ENCODE measurements at regions not wholly inside any gene's neighbourhood (a gene's known extent, or its start where the extent isn't known, plus 50 kb on each side); places are given as distances from the start of the nearest gene placed in this dataset.
A peak's percentile ranks its signal among the peaks of the same experiment; 100 is the strongest.

- no peak for DNase-seq
Observed at GRCh38 chrX:10749113-10749512, 128.7 kb upstream of the MID1 start.

DNA sequence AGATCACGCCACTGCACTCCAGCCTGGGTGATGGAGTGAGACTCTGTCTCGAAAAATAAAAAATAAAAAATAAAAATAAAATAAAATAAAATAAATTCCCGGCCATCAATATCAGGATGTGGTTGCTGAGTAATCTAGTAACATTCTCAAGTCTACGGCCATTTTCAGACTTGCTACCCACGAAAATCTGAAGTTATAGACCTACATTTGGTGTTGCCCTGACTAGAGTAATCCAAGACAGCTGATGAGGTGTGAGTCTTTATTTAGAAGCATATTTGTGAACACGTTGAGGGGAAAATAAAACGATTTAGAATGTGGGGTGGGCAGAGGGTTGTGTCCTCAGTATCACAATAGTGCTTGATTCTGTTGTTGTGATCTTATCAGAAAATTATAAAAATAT, 130.2 kb upstream of the MID1 start:
- DNase-seq = no peak

DNA sequence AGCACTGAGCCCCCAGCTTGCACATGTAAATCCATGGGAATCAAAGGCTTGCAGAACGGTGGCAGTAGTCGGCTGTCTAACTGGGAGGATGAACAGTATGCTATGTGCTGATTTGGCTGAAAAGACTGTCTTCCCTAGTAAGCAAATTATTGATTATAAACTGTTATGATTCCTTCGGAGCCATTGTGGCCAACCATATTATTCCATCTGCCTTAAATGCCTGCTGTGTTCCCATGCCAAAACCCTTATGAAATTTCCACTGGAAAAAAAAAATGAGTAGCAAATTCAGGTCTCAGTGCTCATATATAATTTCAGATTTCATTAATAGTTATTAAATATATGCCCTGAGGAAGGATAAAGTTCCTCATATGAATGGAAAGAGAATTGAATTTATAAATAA, 132.7 kb upstream of the MID1 start:
- no peak for DNase-seq

- no peak for DNase-seq
Observed at GRCh38 chrX:10754445-10754844, 134.1 kb upstream of the MID1 start.

- no peak for DNase-seq
Observed at GRCh38 chrX:10755439-10756334, 135.3 kb upstream of the MID1 start.

- no peak for DNase-seq
Observed at GRCh38 chrX:10756441-10756840, 136.1 kb upstream of the MID1 start.

DNA sequence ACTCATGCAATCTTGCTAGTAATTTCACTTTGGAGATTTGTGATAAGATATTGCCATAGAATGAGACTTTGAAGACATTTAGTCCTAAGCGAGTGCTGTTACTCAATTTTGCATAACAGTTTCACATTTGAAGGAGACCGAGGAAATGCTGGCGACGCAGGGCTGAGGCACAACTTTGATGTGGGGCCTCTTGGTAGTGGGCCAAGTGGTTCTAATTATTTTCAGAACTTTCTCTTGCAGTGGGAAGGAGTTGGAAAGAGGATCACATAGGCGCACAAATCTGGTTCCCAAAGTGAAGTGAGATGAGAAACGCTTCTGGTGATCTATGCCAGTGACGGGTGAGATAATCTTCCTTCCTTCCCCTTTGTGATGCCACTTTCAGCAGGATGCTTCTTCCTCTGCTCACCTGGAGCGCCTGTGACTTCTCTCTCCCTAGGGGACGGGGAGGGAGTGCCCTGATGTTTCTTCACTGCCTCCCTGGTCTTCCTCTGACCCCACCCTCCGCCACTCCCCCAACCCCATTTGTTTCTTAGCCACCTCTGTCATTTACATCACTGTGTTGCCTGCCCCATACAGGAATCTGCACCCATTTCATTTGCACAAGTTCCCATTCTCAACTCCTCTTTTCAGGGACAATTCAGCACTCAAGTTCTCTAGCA, 138.9 kb upstream of the MID1 start:
- DNase-seq = no peak

DNA sequence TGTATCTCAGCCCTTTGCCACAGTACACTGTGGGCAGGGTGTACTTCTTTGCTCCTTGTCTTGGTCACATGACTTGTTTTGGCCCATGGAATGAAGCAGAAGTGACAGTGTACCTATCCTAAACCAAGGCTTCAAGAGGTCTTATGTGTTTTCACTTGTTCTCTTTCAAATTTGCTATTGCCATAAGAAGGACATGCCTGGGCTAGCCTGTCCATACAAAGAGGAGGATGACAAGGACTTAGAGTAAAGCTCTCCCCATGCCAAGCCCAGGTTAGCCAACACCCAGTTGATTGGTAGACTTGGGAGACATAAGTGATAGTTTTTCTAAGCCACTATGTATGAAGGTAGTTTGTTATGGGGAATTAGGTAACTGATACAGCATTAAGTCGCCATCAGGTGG, 141.1 kb upstream of the MID1 start:
- DNase-seq = no peak

- DNase-seq = peak in 1 of 14 donors; percentile 2
Observed at GRCh38 chrX:10769195-10769594, 148.8 kb upstream of the MID1 start.

- peak in 1 of 14 donors; percentile 0 for DNase-seq
Observed at GRCh38 chrX:10769696-10770619, 149.6 kb upstream of the MID1 start.

- no peak for DNase-seq
Observed at GRCh38 chrX:10773318-10773717, 152.9 kb upstream of the MID1 start.

DNA sequence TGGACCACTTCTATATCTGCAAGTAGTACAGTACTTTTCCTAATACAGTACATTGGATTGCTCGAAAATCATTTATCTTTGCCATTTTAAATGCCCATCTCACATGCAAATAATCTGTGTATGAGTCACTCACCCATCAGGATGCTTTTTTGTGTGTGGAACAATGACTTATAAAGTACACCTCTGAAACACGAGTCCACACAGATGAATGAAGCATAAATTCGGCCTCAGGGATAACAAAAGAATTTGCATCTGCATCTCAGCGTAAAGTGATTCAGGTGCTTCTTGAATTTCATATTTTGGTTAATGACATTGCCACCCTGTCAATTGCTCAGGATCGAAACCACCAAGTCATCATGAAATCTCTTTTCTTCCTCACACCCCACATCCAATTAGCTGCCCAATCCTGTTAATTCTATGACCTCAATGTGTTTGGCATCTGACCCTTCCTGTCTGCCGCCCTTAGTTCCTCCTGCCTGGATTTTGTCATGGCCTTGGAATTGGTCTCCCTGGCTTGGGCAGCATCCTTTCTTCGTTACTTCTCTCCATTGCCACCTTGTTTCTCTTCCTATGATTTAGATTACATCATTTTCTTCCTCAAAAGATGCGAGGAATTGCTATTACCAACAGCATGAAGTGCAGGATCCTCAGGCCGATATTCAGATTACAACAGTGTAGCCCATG, 161.6 kb upstream of the MID1 start:
- no peak for DNase-seq

DNA sequence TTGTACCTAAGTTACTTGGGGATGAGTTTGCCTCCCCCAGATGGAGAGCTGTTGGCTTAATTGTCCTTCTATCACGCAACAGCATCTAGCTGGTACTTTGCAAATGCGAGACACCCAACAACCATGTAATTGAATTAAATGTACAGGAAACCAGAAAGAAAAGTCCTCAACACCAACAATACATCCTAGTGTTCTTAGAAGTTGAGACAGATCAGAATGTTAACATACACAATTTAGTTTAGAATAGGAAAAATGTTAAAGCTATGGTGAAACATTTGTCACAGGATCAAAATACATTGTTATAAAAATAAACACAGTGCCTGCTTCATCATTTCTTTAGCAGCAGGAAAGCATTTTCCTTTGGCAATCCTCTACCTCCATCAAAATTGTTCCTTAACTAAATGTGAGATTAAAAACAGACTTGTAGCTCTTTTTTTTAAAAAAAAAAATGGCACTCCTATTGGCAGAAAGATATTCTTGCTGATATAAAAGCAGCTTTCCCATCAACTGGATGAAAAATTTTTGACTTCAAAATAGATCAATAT, 163.1 kb upstream of the MID1 start:
- no peak for DNase-seq

DNA sequence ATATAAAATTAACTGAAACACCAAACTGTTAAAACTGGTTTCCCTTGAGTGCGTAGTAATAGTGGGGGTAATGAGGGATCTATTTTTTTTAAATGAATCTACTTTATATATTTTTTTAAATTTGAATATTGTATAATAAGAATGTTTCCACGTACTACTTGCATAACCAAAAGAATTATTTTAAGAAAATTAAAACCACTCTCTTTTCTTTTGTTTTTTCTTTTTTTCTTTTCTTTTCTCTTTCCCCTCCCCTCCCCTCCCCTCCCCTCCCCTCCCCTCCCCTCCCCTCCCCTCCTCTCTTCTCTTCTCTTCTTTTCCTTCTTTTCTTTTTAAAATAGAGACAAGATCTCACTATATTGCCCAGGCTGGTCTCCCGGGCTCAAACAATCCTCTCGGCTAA, 166.9 kb upstream of the MID1 start:
- DNase-seq = no peak

- DNase-seq = no peak
Observed at GRCh38 chrX:10794203-10794630, 173.8 kb upstream of the MID1 start.

DNA sequence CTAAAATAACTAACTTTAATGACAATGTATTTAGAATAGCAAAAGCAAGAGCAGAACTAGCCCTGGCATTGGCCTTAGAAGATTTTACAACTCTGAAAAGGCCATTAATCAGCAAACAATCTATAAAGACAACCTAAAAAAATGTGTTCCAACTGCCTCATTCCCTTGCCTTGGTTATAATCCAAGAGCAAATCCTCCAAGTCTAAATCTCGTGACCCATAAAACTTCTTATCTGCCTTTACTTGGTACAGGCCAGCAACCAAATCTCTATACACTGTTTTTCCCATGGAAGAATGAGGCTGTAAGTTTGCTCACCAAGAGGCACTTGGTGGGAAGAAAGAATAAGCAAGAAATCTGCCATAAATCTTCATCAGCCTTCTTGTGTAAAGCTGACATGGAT, 175.3 kb upstream of the MID1 start:
- DNase-seq = no peak

- no peak for DNase-seq
Observed at GRCh38 chrX:10797466-10797865, 177.1 kb upstream of the MID1 start.

DNA sequence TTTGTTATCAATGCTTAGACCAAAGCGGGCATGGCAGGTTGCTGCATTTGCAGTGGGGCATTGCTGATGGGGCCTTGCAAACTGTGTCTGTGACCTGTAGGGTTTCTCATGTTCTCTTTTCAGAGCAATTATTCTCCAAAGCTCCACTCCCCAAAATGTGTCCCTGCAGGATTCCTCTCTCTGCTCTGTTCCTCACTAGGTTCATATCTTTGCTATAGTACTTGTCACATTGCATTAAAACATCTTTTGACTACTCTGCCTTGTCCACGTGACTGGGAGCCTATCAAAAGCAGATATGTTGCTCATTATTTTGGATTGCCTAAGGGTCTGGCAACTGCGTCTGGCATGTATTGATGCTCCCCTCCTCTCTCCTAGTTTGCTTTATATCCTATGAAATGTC, 177.7 kb upstream of the MID1 start:
- DNase-seq = no peak

- no peak for DNase-seq
Observed at GRCh38 chrX:10800796-10801195, 180.4 kb upstream of the MID1 start.

GRCh38 chrX:10811111-10811510, 190.7 kb upstream of the MID1 start:
- DNase-seq = no peak

- no peak for DNase-seq
Observed at GRCh38 chrX:10813761-10814160, 193.4 kb upstream of the MID1 start.

DNA sequence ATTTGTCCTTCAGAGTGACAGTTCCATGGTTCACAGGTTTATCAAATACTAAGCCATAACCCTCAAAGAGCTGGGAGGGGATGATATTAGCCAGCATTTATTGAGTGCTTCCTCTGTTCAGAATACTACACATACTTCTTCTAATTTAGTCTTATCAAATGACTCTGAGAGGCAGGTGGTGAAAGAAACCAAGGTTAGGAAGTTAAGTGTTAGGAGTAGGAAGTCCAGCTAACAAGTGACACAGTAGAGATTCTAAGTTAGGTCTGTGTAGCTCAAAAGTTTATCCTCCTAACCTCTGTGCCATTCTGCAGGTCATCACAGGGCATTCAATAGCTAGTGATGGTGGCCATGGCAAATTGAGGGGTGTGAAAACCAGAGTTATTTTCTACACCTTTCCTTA, 198.3 kb upstream of the MID1 start:
- DNase-seq = no peak
